IPS-18a (cell line): ENCODE measurements at regions not wholly inside any gene's neighbourhood (a gene's known extent, or its start where the extent isn't known, plus 50 kb on each side); places are given as distances from the start of the nearest gene placed in this dataset.

ENCODE experiments used
- H3K27ac ChIP-seq: one replicate; pipeline ENCODE4 v1.5.1; 2013; ENCODE audit warnings: low read length
- H3K27me3 ChIP-seq: one replicate; pipeline ENCODE4 v1.6.1; 2013; ENCODE audit warnings: mild to moderate bottlenecking, low read length; ENCODE audit not compliant: control insufficient read depth, insufficient read depth
- H3K36me3 ChIP-seq: one replicate; pipeline ENCODE4 v1.6.1; 2013; ENCODE audit warnings: low read depth, low read length; ENCODE audit not compliant: control insufficient read depth
- H3K4me1 ChIP-seq: one replicate; pipeline ENCODE4 v1.6.1; 2013; ENCODE audit warnings: low read depth, low read length; ENCODE audit not compliant: control insufficient read depth
- H3K4me3 ChIP-seq: one replicate; pipeline ENCODE4 v1.5.1; 2013; ENCODE audit warnings: low read length
- H3K9ac ChIP-seq: one replicate; pipeline ENCODE4 v1.6.1; 2013; ENCODE audit warnings: mild to moderate bottlenecking, low read length, moderate library complexity
- H3K9me3 ChIP-seq: one replicate; pipeline ENCODE4 v1.6.1; 2013; ENCODE audit warnings: low read depth, low read length; ENCODE audit not compliant: control insufficient read depth

DNA sequence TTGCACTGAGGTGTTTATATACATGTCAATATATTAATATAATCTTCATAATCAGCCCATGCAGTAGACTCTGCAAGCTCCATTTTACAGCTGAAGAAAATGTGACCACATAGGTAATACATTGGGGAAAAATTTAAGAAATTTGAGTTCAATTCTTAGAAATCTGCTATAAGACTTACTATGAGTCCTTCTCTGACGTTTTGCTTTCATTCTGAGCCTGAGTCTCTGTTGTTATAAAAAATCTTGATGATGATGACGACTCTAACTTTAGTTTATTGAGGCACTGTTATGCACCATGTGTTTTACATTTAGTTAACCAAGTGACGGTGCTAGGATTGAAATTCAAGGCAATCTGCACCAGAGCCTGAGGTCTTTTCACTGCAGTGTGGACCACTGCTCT, 370.3 kb upstream of the PPP1R2C start:
- Histone ChIP-seq H3K36me3 (no peaks in the 10 kb centered on the region), H3K4me3 (no peak overlapping the region), H3K9me3 (peaks cover 6% of the 10 kb centered on the region), H3K4me1 (peaks cover under 1% of the 10 kb centered on the region), H3K27ac (no peak overlapping the region), H3K9ac (no peak overlapping the region), H3K27me3 (no peaks in the 10 kb centered on the region)

DNA sequence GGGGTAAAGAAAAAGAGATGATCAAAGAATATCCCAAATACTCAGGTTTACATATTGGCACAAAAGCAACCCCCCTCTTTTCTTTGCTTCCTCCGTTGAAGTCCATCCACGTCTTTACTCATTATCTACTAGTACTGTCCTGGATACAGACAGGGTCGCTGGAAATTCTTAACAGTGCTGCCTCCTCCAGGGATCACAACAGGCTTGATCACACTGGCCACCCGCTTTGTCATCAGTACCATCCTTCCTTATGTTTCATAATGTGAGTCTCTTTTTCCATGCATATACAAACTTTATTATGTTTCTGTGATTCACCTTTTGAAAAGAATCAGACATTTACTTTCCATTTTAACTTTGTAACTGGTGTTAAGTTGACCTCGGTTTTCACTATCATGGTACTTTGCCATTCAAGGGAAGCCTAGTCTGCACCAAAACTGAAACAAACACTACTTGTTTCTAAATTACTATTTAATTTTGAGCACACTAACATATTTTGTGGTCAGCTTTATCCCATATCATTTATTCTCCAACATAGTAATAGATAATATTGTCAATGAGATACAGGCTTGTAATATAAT, 387.5 kb upstream of the PPP1R2C start:
- Histone ChIP-seq H3K4me3 (no peak overlapping the region), H3K9me3 (peaks cover 22% of the 10 kb centered on the region), H3K9ac (no peak overlapping the region), H3K27me3 (no peaks in the 10 kb centered on the region), H3K4me1 (no peaks in the 10 kb centered on the region), H3K27ac (no peak overlapping the region), H3K36me3 (no peaks in the 10 kb centered on the region)

DNA sequence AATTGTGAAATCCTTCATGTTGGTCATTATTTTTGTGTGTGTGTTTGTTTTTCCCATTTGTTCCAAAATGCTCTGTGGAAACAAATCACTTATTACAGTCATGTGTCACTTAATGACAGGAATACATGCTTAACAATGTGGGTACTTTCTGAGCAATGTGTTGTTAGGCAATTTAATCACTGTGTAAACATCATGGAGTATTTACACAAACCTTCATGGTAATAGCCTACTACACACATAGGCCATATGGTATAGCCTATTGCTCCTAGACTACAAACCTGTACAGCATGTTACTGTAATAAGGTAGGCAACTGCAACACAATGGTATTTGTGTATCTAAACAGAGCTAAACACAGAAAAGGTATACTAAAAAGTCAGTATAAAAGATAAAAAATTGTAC, 388.9 kb upstream of the PPP1R2C start:
- H3K27ac ChIP-seq: no peak overlapping the region
- H3K27me3 ChIP-seq: no peaks in the 10 kb centered on the region
- no peaks in the 10 kb centered on the region for H3K36me3 ChIP-seq
- peaks cover 18% of the 10 kb centered on the region for H3K9me3 ChIP-seq
- H3K9ac ChIP-seq: no peak overlapping the region
- no peaks in the 10 kb centered on the region for H3K4me1 ChIP-seq
- no peak overlapping the region for H3K4me3 ChIP-seq

DNA sequence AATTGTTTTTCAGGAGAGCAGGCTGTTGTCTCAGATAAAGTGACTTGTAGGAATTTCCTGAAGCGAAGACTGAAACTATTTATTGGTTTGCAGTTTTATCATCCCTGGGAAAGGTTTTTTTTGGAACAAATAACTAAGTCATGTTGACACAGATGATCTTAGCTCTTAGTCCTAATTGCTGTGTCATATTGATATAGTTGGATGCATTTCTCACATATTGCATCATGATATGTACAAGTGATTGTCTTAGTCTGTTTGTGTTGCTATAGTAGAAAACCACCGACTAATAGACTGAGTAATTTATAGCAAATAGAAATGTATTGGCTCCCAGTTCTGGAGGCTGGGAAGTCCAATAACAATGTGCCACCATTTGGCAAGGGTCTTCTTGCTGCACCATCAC, 397.5 kb upstream of the PPP1R2C start:
- Histone ChIP-seq H3K9ac (no peak overlapping the region), H3K27ac (no peak overlapping the region), H3K9me3 (peaks cover 3% of the 10 kb centered on the region)

DNA sequence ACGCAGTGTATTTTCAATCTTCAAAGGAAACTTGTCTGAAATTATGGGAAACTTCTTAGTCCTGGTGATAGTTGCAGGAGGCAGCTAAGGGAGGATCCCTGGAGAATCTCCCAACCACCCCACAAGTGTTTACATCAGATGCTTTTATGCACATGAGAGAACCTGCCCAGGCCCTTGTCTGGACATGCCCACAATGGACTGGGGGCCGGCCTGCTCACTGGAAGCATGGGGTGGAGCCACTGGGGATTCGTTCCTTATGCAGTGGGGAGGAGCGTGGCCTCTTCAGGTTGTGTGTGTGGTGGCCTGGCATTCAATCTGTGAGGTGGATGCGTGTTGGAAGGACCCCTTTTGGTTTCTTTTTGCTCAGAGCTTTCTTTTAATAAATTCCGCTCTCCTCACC, 398.7 kb upstream of the PPP1R2C start:
- H3K27ac ChIP-seq: no peak overlapping the region
- H3K4me1 ChIP-seq: no peaks in the 10 kb centered on the region
- no peaks in the 10 kb centered on the region for H3K36me3 ChIP-seq
- no peak overlapping the region for H3K9ac ChIP-seq
- H3K4me3 ChIP-seq: no peak overlapping the region
- peaks cover 6% of the 10 kb centered on the region for H3K9me3 ChIP-seq
- no peaks in the 10 kb centered on the region for H3K27me3 ChIP-seq

More for the DNA sequence above, 397.5 kb upstream of the PPP1R2C start:
- Histone ChIP-seq H3K4me1 (no peaks in the 10 kb centered on the region), H3K4me3 (no peak overlapping the region), H3K27me3 (no peaks in the 10 kb centered on the region), H3K36me3 (no peaks in the 10 kb centered on the region)

DNA sequence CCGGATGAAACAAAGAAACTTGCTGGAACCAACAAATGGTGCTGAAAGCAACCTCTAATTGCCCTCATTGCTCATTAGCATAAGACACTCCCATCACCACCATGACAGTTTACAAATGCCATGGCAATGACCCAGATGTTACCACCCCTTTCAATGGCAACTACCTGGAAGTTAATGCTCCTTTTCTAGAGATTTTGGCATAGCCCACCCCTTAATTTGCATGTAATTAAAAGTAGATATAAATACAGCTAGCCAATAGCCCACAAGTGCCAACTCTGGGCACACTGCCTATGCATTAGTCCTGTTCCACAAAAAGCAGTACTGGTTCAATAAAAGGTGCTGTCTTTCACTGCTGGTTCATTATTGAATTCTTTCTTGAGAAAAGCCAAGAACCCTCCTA, 410.3 kb upstream of the PPP1R2C start:
- Histone ChIP-seq H3K27me3 (no peaks in the 10 kb centered on the region), H3K27ac (no peak overlapping the region), H3K9ac (no peak overlapping the region), H3K4me1 (no peaks in the 10 kb centered on the region), H3K9me3 (peaks cover 8% of the 10 kb centered on the region), H3K36me3 (no peaks in the 10 kb centered on the region), H3K4me3 (no peak overlapping the region)

DNA sequence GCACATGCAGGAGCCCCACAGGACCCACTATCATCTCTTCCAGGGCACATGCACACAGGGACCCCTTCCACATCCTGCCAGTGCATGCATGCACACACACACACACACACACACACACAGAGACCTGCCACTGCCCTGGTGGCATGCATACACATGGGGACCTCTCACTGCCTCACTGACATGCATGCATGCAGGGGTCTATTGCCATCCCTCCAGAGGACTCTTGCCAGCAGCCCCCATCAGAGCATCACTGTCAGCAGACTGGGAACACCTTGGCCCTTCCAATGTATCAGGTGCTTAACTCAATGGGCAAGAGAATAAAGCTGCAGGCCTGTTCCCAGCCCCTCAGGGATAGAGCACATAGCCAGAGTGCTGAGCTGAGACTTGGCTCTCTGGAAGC, 433.6 kb upstream of the PPP1R2C start:
- H3K9ac ChIP-seq: no peak overlapping the region
- H3K9me3 ChIP-seq: peaks cover 44% of the 10 kb centered on the region
- no peaks in the 10 kb centered on the region for H3K36me3 ChIP-seq
- no peak overlapping the region for H3K27ac ChIP-seq
- H3K4me3 ChIP-seq: no peak overlapping the region
- no peaks in the 10 kb centered on the region for H3K4me1 ChIP-seq
- H3K27me3 ChIP-seq: no peaks in the 10 kb centered on the region

DNA sequence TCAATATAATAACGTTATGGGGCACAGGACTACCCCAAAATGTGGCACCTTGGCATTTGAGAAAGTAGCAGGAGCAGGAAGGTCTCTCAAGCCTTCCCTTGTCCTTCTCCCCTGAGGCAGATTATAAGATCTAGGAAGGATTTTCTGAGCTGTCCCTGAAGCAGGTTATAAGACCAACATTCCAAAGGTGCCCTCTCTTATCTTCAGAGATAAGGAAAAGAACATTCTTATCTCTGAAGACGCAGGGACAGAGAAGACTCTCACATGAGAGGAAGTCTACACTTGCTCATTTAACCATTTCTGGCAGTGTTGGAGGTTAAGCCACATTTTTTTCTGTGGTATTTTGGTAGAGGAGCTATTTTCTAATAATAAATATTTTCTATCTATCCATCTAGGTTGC, 437.9 kb upstream of the MAOA start:
- no peak overlapping the region for H3K27ac ChIP-seq
- H3K9me3 ChIP-seq: peaks cover 17% of the 10 kb centered on the region
- no peak overlapping the region for H3K4me3 ChIP-seq
- H3K9ac ChIP-seq: no peak overlapping the region
- no peaks in the 10 kb centered on the region for H3K36me3 ChIP-seq
- no peaks in the 10 kb centered on the region for H3K4me1 ChIP-seq
- H3K27me3 ChIP-seq: no peaks in the 10 kb centered on the region

- Histone ChIP-seq H3K9ac (no peak overlapping the region), H3K9me3 (peaks cover 8% of the 10 kb centered on the region), H3K27me3 (no peaks in the 10 kb centered on the region), H3K27ac (no peak overlapping the region), H3K36me3 (no peaks in the 10 kb centered on the region), H3K4me3 (no peak overlapping the region), H3K4me1 (no peaks in the 10 kb centered on the region)
Measured at GRCh38 chrX:43224496-43224895, 431.6 kb upstream of the MAOA start.

GRCh38 chrX:43225626-43226328, 430.3 kb upstream of the MAOA start:
- Histone ChIP-seq H3K27me3 (no peaks in the 10 kb centered on the region), H3K36me3 (no peaks in the 10 kb centered on the region), H3K4me1 (no peaks in the 10 kb centered on the region)

GRCh38 chrX:43238461-43238945, 417.6 kb upstream of the MAOA start:
- H3K9me3 ChIP-seq: no peaks in the 10 kb centered on the region

More at GRCh38 chrX:43225626-43226328, 430.3 kb upstream of the MAOA start:
- H3K27ac ChIP-seq: no peak overlapping the region
- H3K9me3 ChIP-seq: peaks cover 8% of the 10 kb centered on the region
- no peak overlapping the region for H3K9ac ChIP-seq
- H3K4me3 ChIP-seq: no peak overlapping the region

GRCh38 chrX:43239356-43239755, 416.7 kb upstream of the MAOA start:
- no peak overlapping the region for H3K9ac ChIP-seq
- no peak overlapping the region for H3K27ac ChIP-seq
- H3K27me3 ChIP-seq: no peaks in the 10 kb centered on the region
- no peak overlapping the region for H3K4me3 ChIP-seq
- no peaks in the 10 kb centered on the region for H3K4me1 ChIP-seq
- H3K36me3 ChIP-seq: no peaks in the 10 kb centered on the region
- H3K9me3 ChIP-seq: no peaks in the 10 kb centered on the region

More at GRCh38 chrX:43238461-43238945, 417.6 kb upstream of the MAOA start:
- H3K27me3 ChIP-seq: no peaks in the 10 kb centered on the region
- H3K9ac ChIP-seq: no peak overlapping the region
- H3K4me1 ChIP-seq: no peaks in the 10 kb centered on the region
- no peak overlapping the region for H3K4me3 ChIP-seq
- no peak overlapping the region for H3K27ac ChIP-seq
- H3K36me3 ChIP-seq: no peaks in the 10 kb centered on the region
